GM23338 (cell line): ENCODE measurements at regions not wholly inside any gene's neighbourhood (a gene's known extent, or its start where the extent isn't known, plus 50 kb on each side); places are given as distances from the start of the nearest gene placed in this dataset.

Source experiments
- ATAC-seq: fragments of 200-7000 bp; cut with Tn5 transposase; 3 replicates; pipeline ENCODE4 v1.9.1; 2020
- DNase-seq: peaks from one replicate; pipeline ENCODE4 v3.0.0-alpha.2; 2015; ENCODE audit warnings: low spot score
- H2AFZ ChIP-seq: fragments of 200-600 bp; sonication (generic); 2 replicates; pipeline ENCODE4 v1.8.0; 2016; ENCODE audit warnings: antibody characterized with exemption, mild to moderate bottlenecking, moderate library complexity
- H3F3A ChIP-seq: fragments of 200-600 bp; sonication (generic); replicated peaks from 2 replicates; pipeline ENCODE4 v1.8.0; 2017; ENCODE audit warnings: antibody characterized with exemption, mixed run types, low read depth
- H3K27ac ChIP-seq: fragments of 200-600 bp; sonication (generic); 2 replicates; pipeline ENCODE4 v1.6.1; 2016; ENCODE audit warnings: low read depth
- H3K27me3 ChIP-seq: fragments of 200-600 bp; sonication (generic); 2 replicates; pipeline ENCODE4 v1.8.0; 2016; ENCODE audit warnings: mild to moderate bottlenecking, mixed run types, moderate library complexity; ENCODE audit not compliant: insufficient read depth
- H3K36me3 ChIP-seq: fragments of 200-600 bp; sonication (generic); 2 replicates; pipeline ENCODE4 v1.8.0; 2016; ENCODE audit warnings: mild to moderate bottlenecking; ENCODE audit not compliant: insufficient read depth
- H3K4me1 ChIP-seq: fragments of 200-600 bp; sonication (generic); 2 replicates; pipeline ENCODE4 v1.8.0; 2016; ENCODE audit warnings: mild to moderate bottlenecking, moderate library complexity; ENCODE audit not compliant: insufficient read depth
- H3K4me2 ChIP-seq: fragments of 200-600 bp; sonication (generic); 2 replicates; pipeline ENCODE4 v1.7.1; 2017; ENCODE audit warnings: mixed run types
- H3K4me3 ChIP-seq: fragments of 200-600 bp; sonication (generic); 2 replicates; pipeline ENCODE4 v1.6.1; 2016; ENCODE audit warnings: mixed run types
- H3K79me2 ChIP-seq: fragments of 200-600 bp; sonication (generic); replicated peaks from 2 replicates; pipeline ENCODE4 v1.8.0; 2017; ENCODE audit warnings: mild to moderate bottlenecking; ENCODE audit not compliant: insufficient read depth
- H3K9me2 ChIP-seq: fragments of 200-600 bp; sonication (generic); 2 replicates; pipeline ENCODE4 v1.8.0; 2017; ENCODE audit not compliant: insufficient read depth
- H4K20me1 ChIP-seq: fragments of 200-600 bp; sonication (generic); replicated peaks from 2 replicates; pipeline ENCODE4 v1.8.0; 2017; ENCODE audit warnings: mild to moderate bottlenecking; ENCODE audit not compliant: insufficient read depth
- H3K27ac Mint-ChIP-seq: 2 replicates; pipeline ENCODE4 v1.8.0; 2020; ENCODE audit warnings: inconsistent platforms, mild to moderate bottlenecking, moderate library complexity, mixed read lengths
- H3K27me3 Mint-ChIP-seq: 3 replicates; pipeline ENCODE4 v1.8.0; 2022; ENCODE audit warnings: low read depth, mild to moderate bottlenecking, moderate library complexity, mixed read lengths, inconsistent platforms; ENCODE audit not compliant: insufficient read depth, poor library complexity
- H3K36me3 Mint-ChIP-seq: 3 replicates; pipeline ENCODE4 v1.8.0; 2021; ENCODE audit warnings: low read depth, mild to moderate bottlenecking, inconsistent platforms, moderate library complexity, mixed read lengths
- H3K4me1 Mint-ChIP-seq: 3 replicates; pipeline ENCODE4 v1.8.0; 2020; ENCODE audit warnings: mild to moderate bottlenecking, inconsistent platforms, mixed read lengths
- H3K4me3 Mint-ChIP-seq: 3 replicates; pipeline ENCODE4 v1.8.0; 2021; ENCODE audit warnings: moderate library complexity, mild to moderate bottlenecking, inconsistent platforms, mixed read lengths
- H3K9me3 Mint-ChIP-seq: 3 replicates; pipeline ENCODE4 v1.8.0; 2020; ENCODE audit warnings: moderate library complexity, mild to moderate bottlenecking, inconsistent platforms, mixed read lengths
- CREB1 ChIP-seq: fragments of 250-450 bp; sonication (Bioruptor Pico); IDR thresholded peaks from 2 replicates; pipeline ENCODE4 v1.5.0; 2020; ENCODE audit warnings: low read depth, mild to moderate bottlenecking, moderate library complexity
- CTCF ChIP-seq, 2 experiments: fragments of 200-600 bp in 1 of 2; sonication (generic) in 1 of 2; conservative IDR thresholded peaks; 2 replicates each; pipeline versions ENCODE4 v1.5.1 to v1.6.1; 2016 to 2017; ENCODE audit warnings: antibody characterized with exemption in 2 of 2, low read depth in 2 of 2, mild to moderate bottlenecking in 2 of 2, moderate library complexity in 1 of 2
- EZH2 ChIP-seq: fragments of 200-600 bp; sonication (generic); IDR thresholded peaks from one replicate; pipeline ENCODE4 v1.8.0; 2017; ENCODE audit warnings: antibody characterized with exemption, mild to moderate bottlenecking, low read depth; ENCODE audit not compliant: unreplicated experiment
- EZH2phosphoT487 ChIP-seq: fragments of 200-600 bp; sonication (generic); IDR thresholded peaks from one replicate; pipeline ENCODE4 v1.8.1; 2018; ENCODE audit warnings: antibody characterized with exemption; ENCODE audit not compliant: unreplicated experiment
- JUNB ChIP-seq: IDR thresholded peaks from one replicate; pipeline ENCODE4 v1.6.1; 2016; ENCODE audit warnings: antibody characterized with exemption; ENCODE audit not compliant: unreplicated experiment
- NANOG ChIP-seq: IDR thresholded peaks from 2 replicates; pipeline ENCODE4 v1.6.1; 2016; ENCODE audit warnings: antibody characterized with exemption, borderline replicate concordance
- POLR2AphosphoS5 ChIP-seq: IDR thresholded peaks from 2 replicates; pipeline ENCODE4 v1.6.1; 2016; ENCODE audit warnings: antibody characterized with exemption, low read depth
- REST ChIP-seq: IDR thresholded peaks from one replicate; pipeline ENCODE4 v1.6.1; 2018; ENCODE audit warnings: antibody characterized with exemption; ENCODE audit not compliant: unreplicated experiment
- STAT1 ChIP-seq: IDR thresholded peaks from one replicate; pipeline ENCODE4 v1.6.1; 2016; ENCODE audit warnings: antibody characterized with exemption; ENCODE audit not compliant: unreplicated experiment
- ZNF114 ChIP-seq: fragments of 250-450 bp; sonication (Bioruptor Pico); IDR thresholded peaks from 2 replicates; pipeline ENCODE4 v1.5.0; 2020; ENCODE audit warnings: mild to moderate bottlenecking, moderate library complexity
- ZNF331 ChIP-seq: fragments of 250-450 bp; sonication (Bioruptor Pico); IDR thresholded peaks from 2 replicates; pipeline ENCODE4 v1.5.0; 2020; ENCODE audit warnings: low read depth, mild to moderate bottlenecking, moderate library complexity
- TF ChIP-seq, protein P1 (sequence below): IDR thresholded peaks from 2 replicates; pipeline ENCODE4 v1.6.1; 2016; ENCODE audit warnings: antibody characterized with exemption
- TF ChIP-seq, protein P2 (sequence below): fragments of 250-450 bp; sonication (Bioruptor Pico); IDR thresholded peaks from 2 replicates; pipeline ENCODE4 v1.5.0; 2020; ENCODE audit warnings: mild to moderate bottlenecking, moderate library complexity

DNA sequence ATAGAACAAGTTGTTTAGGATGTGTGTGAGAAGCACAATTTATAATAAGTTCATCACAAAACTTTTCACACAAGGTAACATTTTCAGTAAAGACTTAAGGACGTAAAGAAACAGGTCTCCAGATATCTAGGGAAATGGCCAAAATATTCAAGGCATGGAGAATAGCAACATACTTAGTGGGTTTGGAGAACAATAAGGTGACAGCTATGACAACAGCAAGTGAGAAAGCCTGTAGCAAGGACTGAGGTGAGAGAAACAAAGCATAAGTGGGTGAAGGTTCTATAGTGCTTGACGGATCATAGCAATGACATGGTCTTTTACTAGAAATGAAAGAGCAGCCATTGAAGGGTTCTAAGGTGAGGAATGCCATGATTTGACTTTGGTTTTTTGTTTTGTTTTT, 1337.3 kb downstream of the PCDH18 start (continued):
- TF ChIP-seq REST: no peak

DNA sequence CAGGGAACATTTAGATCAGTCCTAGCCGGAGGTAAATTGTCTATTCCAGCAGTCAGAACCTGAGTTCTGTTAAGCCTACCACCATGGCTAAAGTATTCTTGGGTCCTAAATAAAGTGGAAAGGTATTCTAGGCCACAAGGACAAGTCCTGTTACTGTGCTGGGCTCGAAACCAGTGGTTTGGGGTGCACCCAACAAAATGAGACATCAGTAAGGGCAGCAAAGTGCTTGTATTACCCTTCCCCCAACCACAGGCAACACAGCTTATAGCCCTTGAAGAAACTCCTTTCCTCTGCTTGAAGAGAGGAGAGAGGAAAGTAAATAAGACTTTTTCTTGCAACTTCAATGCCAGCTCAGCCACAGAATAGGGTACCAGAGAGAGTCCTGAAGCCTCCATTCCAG, 1345.6 kb downstream of the PCDH18 start:
- H3K4me1 Mint-ChIP-seq: no peaks in the 10 kb centered on the region
- H3K79me2 ChIP-seq: no peaks in the 10 kb centered on the region
- H3K9me2 ChIP-seq: 0 out of 2 replicates have a peak, but pooled peaks cover 9% of the 10 kb centered on the region
- no peaks in the 10 kb centered on the region for H3K36me3 ChIP-seq
- H3K4me1 ChIP-seq: no peaks in the 10 kb centered on the region
- ATAC-seq (no peak), DNase-seq (no peak)
- no peaks in the 10 kb centered on the region for H3K27me3 Mint-ChIP-seq
- peaks cover 6% of the 10 kb centered on the region; the same call in 1 of the 3 replicates for H3K9me3 Mint-ChIP-seq
- H3K27ac Mint-ChIP-seq: no peak overlapping the region
- no peaks in the 10 kb centered on the region for H3F3A ChIP-seq
- H3K27me3 ChIP-seq: no peaks in the 10 kb centered on the region
- no peak overlapping the region for H3K27ac ChIP-seq
- H3K36me3 Mint-ChIP-seq: peaks cover 3% of the 10 kb centered on the region; the same call in 2 of the 3 replicates
- no peaks in the 10 kb centered on the region for H4K20me1 ChIP-seq
- no peak overlapping the region for H3K4me3 ChIP-seq
- H3K4me2 ChIP-seq: no peak overlapping the region
- 0 out of 2 replicates have a peak overlapping the region, but pooled peaks have one; percentile 8 for H2AFZ ChIP-seq
- no peak overlapping the region for H3K4me3 Mint-ChIP-seq
- no peak for TF ChIP-seq NANOG
- no peak for TF ChIP-seq POLR2AphosphoS5
- no peak for TF ChIP-seq ZNF114 (CRISPR knock-in tag)
- TF ChIP-seq CREB1 (CRISPR knock-in tag): no peak
- no peak for TF ChIP-seq EZH2phosphoT487
- no peak for TF ChIP-seq ZNF331 (CRISPR knock-in tag)
- TF ChIP-seq STAT1: no peak
- TF ChIP-seq, protein P1, sequence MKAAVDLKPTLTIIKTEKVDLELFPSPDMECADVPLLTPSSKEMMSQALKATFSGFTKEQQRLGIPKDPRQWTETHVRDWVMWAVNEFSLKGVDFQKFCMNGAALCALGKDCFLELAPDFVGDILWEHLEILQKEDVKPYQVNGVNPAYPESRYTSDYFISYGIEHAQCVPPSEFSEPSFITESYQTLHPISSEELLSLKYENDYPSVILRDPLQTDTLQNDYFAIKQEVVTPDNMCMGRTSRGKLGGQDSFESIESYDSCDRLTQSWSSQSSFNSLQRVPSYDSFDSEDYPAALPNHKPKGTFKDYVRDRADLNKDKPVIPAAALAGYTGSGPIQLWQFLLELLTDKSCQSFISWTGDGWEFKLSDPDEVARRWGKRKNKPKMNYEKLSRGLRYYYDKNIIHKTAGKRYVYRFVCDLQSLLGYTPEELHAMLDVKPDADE: no peak
- no peak for TF ChIP-seq JUNB
- TF ChIP-seq, protein P2, sequence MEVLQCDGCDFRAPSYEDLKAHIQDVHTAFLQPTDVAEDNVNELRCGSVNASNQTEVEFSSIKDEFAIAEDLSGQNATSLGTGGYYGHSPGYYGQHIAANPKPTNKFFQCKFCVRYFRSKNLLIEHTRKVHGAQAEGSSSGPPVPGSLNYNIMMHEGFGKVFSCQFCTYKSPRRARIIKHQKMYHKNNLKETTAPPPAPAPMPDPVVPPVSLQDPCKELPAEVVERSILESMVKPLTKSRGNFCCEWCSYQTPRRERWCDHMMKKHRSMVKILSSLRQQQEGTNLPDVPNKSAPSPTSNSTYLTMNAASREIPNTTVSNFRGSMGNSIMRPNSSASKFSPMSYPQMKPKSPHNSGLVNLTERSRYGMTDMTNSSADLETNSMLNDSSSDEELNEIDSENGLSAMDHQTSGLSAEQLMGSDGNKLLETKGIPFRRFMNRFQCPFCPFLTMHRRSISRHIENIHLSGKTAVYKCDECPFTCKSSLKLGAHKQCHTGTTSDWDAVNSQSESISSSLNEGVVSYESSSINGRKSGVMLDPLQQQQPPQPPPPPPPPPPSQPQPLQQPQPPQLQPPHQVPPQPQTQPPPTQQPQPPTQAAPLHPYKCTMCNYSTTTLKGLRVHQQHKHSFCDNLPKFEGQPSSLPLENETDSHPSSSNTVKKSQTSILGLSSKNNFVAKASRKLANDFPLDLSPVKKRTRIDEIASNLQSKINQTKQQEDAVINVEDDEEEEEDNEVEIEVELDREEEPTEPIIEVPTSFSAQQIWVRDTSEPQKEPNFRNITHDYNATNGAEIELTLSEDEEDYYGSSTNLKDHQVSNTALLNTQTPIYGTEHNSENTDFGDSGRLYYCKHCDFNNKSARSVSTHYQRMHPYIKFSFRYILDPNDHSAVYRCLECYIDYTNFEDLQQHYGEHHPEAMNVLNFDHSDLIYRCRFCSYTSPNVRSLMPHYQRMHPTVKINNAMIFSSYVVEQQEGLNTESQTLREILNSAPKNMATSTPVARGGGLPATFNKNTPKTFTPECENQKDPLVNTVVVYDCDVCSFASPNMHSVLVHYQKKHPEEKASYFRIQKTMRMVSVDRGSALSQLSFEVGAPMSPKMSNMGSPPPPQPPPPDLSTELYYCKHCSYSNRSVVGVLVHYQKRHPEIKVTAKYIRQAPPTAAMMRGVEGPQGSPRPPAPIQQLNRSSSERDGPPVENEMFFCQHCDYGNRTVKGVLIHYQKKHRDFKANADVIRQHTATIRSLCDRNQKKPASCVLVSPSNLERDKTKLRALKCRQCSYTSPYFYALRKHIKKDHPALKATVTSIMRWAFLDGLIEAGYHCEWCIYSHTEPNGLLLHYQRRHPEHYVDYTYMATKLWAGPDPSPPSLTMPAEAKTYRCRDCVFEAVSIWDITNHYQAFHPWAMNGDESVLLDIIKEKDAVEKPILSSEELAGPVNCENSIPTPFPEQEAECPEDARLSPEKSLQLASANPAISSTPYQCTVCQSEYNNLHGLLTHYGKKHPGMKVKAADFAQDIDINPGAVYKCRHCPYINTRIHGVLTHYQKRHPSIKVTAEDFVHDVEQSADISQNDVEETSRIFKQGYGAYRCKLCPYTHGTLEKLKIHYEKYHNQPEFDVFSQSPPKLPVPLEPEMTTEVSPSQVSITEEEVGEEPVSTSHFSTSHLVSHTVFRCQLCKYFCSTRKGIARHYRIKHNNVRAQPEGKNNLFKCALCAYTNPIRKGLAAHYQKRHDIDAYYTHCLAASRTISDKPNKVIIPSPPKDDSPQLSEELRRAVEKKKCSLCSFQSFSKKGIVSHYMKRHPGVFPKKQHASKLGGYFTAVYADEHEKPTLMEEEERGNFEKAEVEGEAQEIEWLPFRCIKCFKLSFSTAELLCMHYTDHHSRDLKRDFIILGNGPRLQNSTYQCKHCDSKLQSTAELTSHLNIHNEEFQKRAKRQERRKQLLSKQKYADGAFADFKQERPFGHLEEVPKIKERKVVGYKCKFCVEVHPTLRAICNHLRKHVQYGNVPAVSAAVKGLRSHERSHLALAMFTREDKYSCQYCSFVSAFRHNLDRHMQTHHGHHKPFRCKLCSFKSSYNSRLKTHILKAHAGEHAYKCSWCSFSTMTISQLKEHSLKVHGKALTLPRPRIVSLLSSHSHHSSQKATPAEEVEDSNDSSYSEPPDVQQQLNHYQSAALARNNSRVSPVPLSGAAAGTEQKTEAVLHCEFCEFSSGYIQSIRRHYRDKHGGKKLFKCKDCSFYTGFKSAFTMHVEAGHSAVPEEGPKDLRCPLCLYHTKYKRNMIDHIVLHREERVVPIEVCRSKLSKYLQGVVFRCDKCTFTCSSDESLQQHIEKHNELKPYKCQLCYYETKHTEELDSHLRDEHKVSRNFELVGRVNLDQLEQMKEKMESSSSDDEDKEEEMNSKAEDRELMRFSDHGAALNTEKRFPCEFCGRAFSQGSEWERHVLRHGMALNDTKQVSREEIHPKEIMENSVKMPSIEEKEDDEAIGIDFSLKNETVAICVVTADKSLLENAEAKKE (CRISPR knock-in tag): no peak
- no peak for TF ChIP-seq EZH2
- TF ChIP-seq CTCF (conservative IDR thresholded peaks at IDR 0.05; ENCODE audit: low read depth in 2 of 2): no peak
